ENCODE measurements at regions not wholly inside any gene's neighbourhood (a gene's known extent, or its start where the extent isn't known, plus 50 kb on each side); places are given as distances from the start of the nearest gene placed in this dataset.
A peak's percentile ranks its signal among the peaks of the same experiment; 100 is the strongest.

- H3K36me3 Mint-ChIP-seq: no peaks in the 10 kb centered on the region
- ATAC-seq (no peak), DNase-seq (ENCODE audit: low spot score in 2 of 2) (no peak)
- H3K27ac Mint-ChIP-seq: no peak overlapping the region
- H3K4me3 Mint-ChIP-seq: no peak overlapping the region
- no peaks in the 10 kb centered on the region for H3K4me1 Mint-ChIP-seq
- H3K9me3 Mint-ChIP-seq: peaks cover 13% of the 10 kb centered on the region
Measured at GRCh38 chr12:102603021-102603420, 122.7 kb upstream of the IGF1 start.

- Mint-ChIP-seq H3K36me3 (no peaks in the 10 kb centered on the region), H3K27ac (no peak overlapping the region), H3K9me3 (peaks cover 9% of the 10 kb centered on the region), H3K4me3 (no peak overlapping the region), H3K4me1 (no peaks in the 10 kb centered on the region)
- DNase-seq (ENCODE audit: low spot score in 2 of 2) (no peak), ATAC-seq (no peak)
Measured at GRCh38 chr12:102602521-102602920, 122.2 kb upstream of the IGF1 start.

- Mint-ChIP-seq H3K27ac (no peak overlapping the region), H3K36me3 (no peaks in the 10 kb centered on the region), H3K4me3 (no peak overlapping the region), H3K9me3 (peaks cover 3% of the 10 kb centered on the region), H3K4me1 (no peaks in the 10 kb centered on the region)
- no peak for DNase-seq (ENCODE audit: low spot score in 2 of 2)
- no peak for ATAC-seq
Measured at GRCh38 chr12:102601621-102602020, 121.3 kb upstream of the IGF1 start.

GRCh38 chr12:102596687-102597086, 116.3 kb upstream of the IGF1 start:
- Mint-ChIP-seq H3K4me3 (no peak overlapping the region), H3K9me3 (no peaks in the 10 kb centered on the region), H3K36me3 (no peaks in the 10 kb centered on the region), H3K4me1 (no peaks in the 10 kb centered on the region), H3K27ac (no peak overlapping the region)
- DNase-seq (ENCODE audit: low spot score in 2 of 2): no peak
- ATAC-seq: no peak

- no peak overlapping the region for H3K4me3 Mint-ChIP-seq
- no peaks in the 10 kb centered on the region for H3K4me1 Mint-ChIP-seq
- no peaks in the 10 kb centered on the region for H3K36me3 Mint-ChIP-seq
- no peaks in the 10 kb centered on the region for H3K9me3 Mint-ChIP-seq
- no peak overlapping the region for H3K27ac Mint-ChIP-seq
- peak; percentile 8 for ATAC-seq
- DNase-seq (ENCODE audit: low spot score in 2 of 2): no peak
Measured at GRCh38 chr12:102596031-102596430, 115.7 kb upstream of the IGF1 start.

- DNase-seq (ENCODE audit: low spot score in 2 of 2) (no peak), ATAC-seq (no peak)
- H3K36me3 Mint-ChIP-seq: no peaks in the 10 kb centered on the region
- no peak overlapping the region for H3K4me3 Mint-ChIP-seq
- H3K4me1 Mint-ChIP-seq: no peaks in the 10 kb centered on the region
- H3K9me3 Mint-ChIP-seq: no peaks in the 10 kb centered on the region
- H3K27ac Mint-ChIP-seq: no peak overlapping the region
Measured at GRCh38 chr12:102595315-102595714, 115.0 kb upstream of the IGF1 start.

- Mint-ChIP-seq H3K36me3 (no peaks in the 10 kb centered on the region), H3K4me3 (no peak overlapping the region), H3K4me1 (no peaks in the 10 kb centered on the region), H3K9me3 (no peaks in the 10 kb centered on the region), H3K27ac (no peak overlapping the region)
- ATAC-seq (no peak), DNase-seq (ENCODE audit: low spot score in 2 of 2) (no peak)
Measured at GRCh38 chr12:102593134-102593533, 112.8 kb upstream of the IGF1 start.

GRCh38 chr12:102592134-102592533, 111.8 kb upstream of the IGF1 start:
- ATAC-seq (no peak), DNase-seq (ENCODE audit: low spot score in 2 of 2) (no peak)
- Mint-ChIP-seq H3K9me3 (no peaks in the 10 kb centered on the region), H3K27ac (no peak overlapping the region), H3K4me1 (no peaks in the 10 kb centered on the region), H3K4me3 (no peak overlapping the region), H3K36me3 (no peaks in the 10 kb centered on the region)

- DNase-seq (ENCODE audit: low spot score in 2 of 2): no peak
Measured at GRCh38 chr12:102573237-102573636, 92.9 kb upstream of the IGF1 start.

GRCh38 chr12:102571889-102572288, 91.5 kb upstream of the IGF1 start:
- H3K36me3 Mint-ChIP-seq: no peaks in the 10 kb centered on the region
- no peak for DNase-seq (ENCODE audit: low spot score in 2 of 2)
- ATAC-seq: no peak
- no peak overlapping the region for H3K4me3 Mint-ChIP-seq
- H3K27ac Mint-ChIP-seq: no peak overlapping the region
- H3K4me1 Mint-ChIP-seq: no peaks in the 10 kb centered on the region
- H3K9me3 Mint-ChIP-seq: no peaks in the 10 kb centered on the region

More at GRCh38 chr12:102573237-102573636, 92.9 kb upstream of the IGF1 start:
- ATAC-seq: no peak
- Mint-ChIP-seq H3K9me3 (no peaks in the 10 kb centered on the region), H3K4me3 (no peak overlapping the region), H3K36me3 (no peaks in the 10 kb centered on the region), H3K4me1 (no peaks in the 10 kb centered on the region), H3K27ac (no peak overlapping the region)

- no peaks in the 10 kb centered on the region for H3K36me3 Mint-ChIP-seq
- ATAC-seq (no peak), DNase-seq (ENCODE audit: low spot score in 2 of 2) (no peak)
- no peak overlapping the region for H3K4me3 Mint-ChIP-seq
- no peak overlapping the region for H3K27ac Mint-ChIP-seq
- H3K4me1 Mint-ChIP-seq: no peaks in the 10 kb centered on the region
- H3K9me3 Mint-ChIP-seq: no peaks in the 10 kb centered on the region
Measured at GRCh38 chr12:102570256-102570655, 89.9 kb upstream of the IGF1 start.

- DNase-seq (ENCODE audit: low spot score in 2 of 2) (no peak), ATAC-seq (no peak)
- Mint-ChIP-seq H3K4me1 (no peaks in the 10 kb centered on the region), H3K27ac (no peak overlapping the region), H3K36me3 (no peaks in the 10 kb centered on the region), H3K4me3 (no peak overlapping the region), H3K9me3 (no peaks in the 10 kb centered on the region)
Measured at GRCh38 chr12:102569803-102570202, 89.4 kb upstream of the IGF1 start.

GRCh38 chr12:102568276-102568675, 87.9 kb upstream of the IGF1 start:
- H3K27ac Mint-ChIP-seq: no peak overlapping the region
- no peak for DNase-seq (ENCODE audit: low spot score in 2 of 2)
- H3K4me1 Mint-ChIP-seq: no peaks in the 10 kb centered on the region
- ATAC-seq: no peak
- no peaks in the 10 kb centered on the region for H3K9me3 Mint-ChIP-seq
- no peaks in the 10 kb centered on the region for H3K36me3 Mint-ChIP-seq
- no peak overlapping the region for H3K4me3 Mint-ChIP-seq

GRCh38 chr12:102567031-102567985, 86.9 kb upstream of the IGF1 start:
- no peak overlapping the region for H3K4me3 Mint-ChIP-seq
- no peak overlapping the region for H3K27ac Mint-ChIP-seq
- H3K4me1 Mint-ChIP-seq: no peaks in the 10 kb centered on the region
- H3K9me3 Mint-ChIP-seq: no peaks in the 10 kb centered on the region
- DNase-seq (ENCODE audit: low spot score in 2 of 2): no peak
- no peaks in the 10 kb centered on the region for H3K36me3 Mint-ChIP-seq
- ATAC-seq: no peak

- Mint-ChIP-seq H3K4me1 (no peaks in the 10 kb centered on the region), H3K4me3 (no peak overlapping the region), H3K9me3 (no peaks in the 10 kb centered on the region), H3K27ac (no peak overlapping the region), H3K36me3 (no peaks in the 10 kb centered on the region)
- DNase-seq (ENCODE audit: low spot score in 2 of 2) (no peak), ATAC-seq (no peak)
Measured at GRCh38 chr12:102565555-102565954, 85.2 kb upstream of the IGF1 start.

- DNase-seq (ENCODE audit: low spot score in 2 of 2) (no peak), ATAC-seq (no peak)
- no peak overlapping the region for H3K27ac Mint-ChIP-seq
- peaks cover 3% of the 10 kb centered on the region for H3K9me3 Mint-ChIP-seq
- H3K4me1 Mint-ChIP-seq: no peaks in the 10 kb centered on the region
- H3K36me3 Mint-ChIP-seq: no peaks in the 10 kb centered on the region
- no peak overlapping the region for H3K4me3 Mint-ChIP-seq
Measured at GRCh38 chr12:102564026-102564425, 83.7 kb upstream of the IGF1 start.
